ENCODE measurements at regions not wholly inside any gene's neighbourhood (a gene's known extent, or its start where the extent isn't known, plus 50 kb on each side); places are given as distances from the start of the nearest gene placed in this dataset.

GRCh38 chr5:81820863-81821262, 70.0 kb upstream of the SSBP2 start:
- peaks cover 9% of the 10 kb centered on the region for H3K9me3 Mint-ChIP-seq
- peaks cover 2% of the 10 kb centered on the region; the same call in 1 of the 2 replicates for H3K27me3 Mint-ChIP-seq (ENCODE audit: low read depth)
- H3K27ac Mint-ChIP-seq = no peak overlapping the region
- peaks cover 6% of the 10 kb centered on the region for H3K4me1 Mint-ChIP-seq
- CTCF ChIA-PET = interaction anchor here (0.6 kb wide), 1 partner anchor 18 kb away, joined by 3 read pairs; no protein-coding TSS in a partner anchor
- no peak overlapping the region for H3K4me3 Mint-ChIP-seq
- POLR2A ChIA-PET = no interaction called here
- ATAC-seq (no peak), DNase-seq (ENCODE audit: low spot score) (no peak)
- H3K36me3 Mint-ChIP-seq = peaks cover 4% of the 10 kb centered on the region; the same call in 1 of the 2 replicates
- TF ChIP-seq ATF1 (CRISPR knock-in tag; IDR thresholded peaks at IDR 0.05) = no peak

DNA sequence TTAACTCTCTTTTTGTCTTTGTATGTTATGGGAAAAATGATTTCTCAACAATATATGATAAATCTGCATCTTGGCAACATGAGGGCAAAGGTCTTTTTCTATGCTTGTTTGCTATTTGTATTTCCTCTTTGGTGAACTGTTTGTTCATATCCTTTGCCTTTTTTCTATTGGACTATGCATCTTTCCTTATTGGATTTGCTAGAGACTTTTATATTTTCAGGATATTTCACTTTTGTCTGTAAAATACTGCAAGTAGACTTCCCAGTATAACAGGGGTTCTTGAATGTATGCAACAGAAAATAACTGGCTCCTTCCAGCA, 69.4 kb upstream of the SSBP2 start:
- Mint-ChIP-seq H3K36me3 (peaks cover 4% of the 10 kb centered on the region; the same call in 1 of the 2 replicates), H3K27ac (no peak overlapping the region), H3K4me3 (no peak overlapping the region), H3K27me3 (ENCODE audit: low read depth) (peaks cover 2% of the 10 kb centered on the region; the same call in 1 of the 2 replicates), H3K9me3 (peaks cover 9% of the 10 kb centered on the region), H3K4me1 (peaks cover 6% of the 10 kb centered on the region)
- ChIA-PET POLR2A (no interaction called here), CTCF (no interaction called here)
- TF ChIP-seq SOX15 (CRISPR knock-in tag; IDR thresholded peaks at IDR 0.05) (no peak), KAT7 (CRISPR knock-in tag; IDR thresholded peaks at IDR 0.05; ENCODE audit: borderline replicate concordance) (no peak), IRF2 (CRISPR knock-in tag; IDR thresholded peaks at IDR 0.05; ENCODE audit: borderline replicate concordance, low read depth) (no peak)
- no peak for ATAC-seq
- no peak for DNase-seq (ENCODE audit: low spot score)

DNA sequence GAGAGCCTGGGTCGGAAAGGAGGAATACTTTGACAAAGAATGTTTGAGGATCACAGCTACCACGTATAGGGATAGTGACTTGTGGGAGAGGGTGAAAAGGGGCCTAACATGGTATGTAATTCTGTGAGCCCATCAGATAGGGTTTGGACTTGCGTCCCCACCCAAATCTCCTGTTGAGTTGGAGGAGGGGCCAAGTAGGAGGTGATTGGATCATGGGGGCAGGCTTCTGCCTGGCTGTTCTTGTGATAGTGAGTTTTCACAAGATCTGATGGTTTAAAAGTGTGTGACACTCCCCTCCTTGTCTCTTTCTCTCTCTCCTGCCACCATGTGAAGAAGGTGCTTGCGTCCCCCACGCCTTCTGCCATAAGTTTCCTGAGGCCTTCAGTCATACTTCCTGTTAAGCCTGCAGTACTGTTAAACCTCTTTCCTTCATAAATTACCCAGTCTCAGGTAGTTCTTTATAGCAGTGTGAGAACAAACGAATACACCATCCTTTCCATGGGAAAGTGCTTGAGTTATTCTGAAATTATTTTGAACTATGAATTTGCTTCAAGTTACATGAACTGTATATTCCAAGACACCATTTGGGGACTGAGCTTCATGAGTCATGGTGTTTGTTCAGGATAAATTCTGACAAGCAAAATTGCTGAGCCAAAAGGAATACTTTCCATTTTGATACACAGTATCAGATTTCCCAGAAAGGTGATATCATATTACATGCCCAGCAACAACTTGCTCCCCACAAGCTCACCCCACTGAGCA, 68.8 kb upstream of the SSBP2 start:
- Mint-ChIP-seq H3K27ac (no peak overlapping the region), H3K27me3 (ENCODE audit: low read depth) (peaks cover 2% of the 10 kb centered on the region; the same call in 1 of the 2 replicates), H3K4me1 (peaks cover 6% of the 10 kb centered on the region), H3K9me3 (peaks cover 9% of the 10 kb centered on the region), H3K36me3 (peaks cover 4% of the 10 kb centered on the region; the same call in 1 of the 2 replicates), H3K4me3 (no peak overlapping the region)
- DNase-seq (ENCODE audit: low spot score) = no peak
- ChIA-PET POLR2A (no interaction called here), CTCF (no interaction called here)
- no peak for ATAC-seq
- TF ChIP-seq TCF7 (CRISPR knock-in tag; IDR thresholded peaks at IDR 0.05; ENCODE audit: low read depth) (no peak), ZNF281 (CRISPR knock-in tag; IDR thresholded peaks at IDR 0.05) (no peak), E2F1 (CRISPR knock-in tag; IDR thresholded peaks at IDR 0.05) (no peak), ZNF317 (CRISPR knock-in tag; IDR thresholded peaks at IDR 0.05; ENCODE audit: borderline replicate concordance, low read depth) (no peak), EMX1 (CRISPR knock-in tag; IDR thresholded peaks at IDR 0.05) (no peak), NFE2L1 (CRISPR knock-in tag; IDR thresholded peaks at IDR 0.05) (no peak), TP53 (CRISPR knock-in tag; IDR thresholded peaks at IDR 0.05) (no peak), NFYB (CRISPR knock-in tag; conservative IDR thresholded peaks at IDR 0.05; ENCODE audit: low read depth) (no peak), CREM (CRISPR knock-in tag; IDR thresholded peaks at IDR 0.05) (no peak), ZNF671 (CRISPR knock-in tag; IDR thresholded peaks at IDR 0.05) (no peak)
- TF ChIP-seq, protein P1, sequence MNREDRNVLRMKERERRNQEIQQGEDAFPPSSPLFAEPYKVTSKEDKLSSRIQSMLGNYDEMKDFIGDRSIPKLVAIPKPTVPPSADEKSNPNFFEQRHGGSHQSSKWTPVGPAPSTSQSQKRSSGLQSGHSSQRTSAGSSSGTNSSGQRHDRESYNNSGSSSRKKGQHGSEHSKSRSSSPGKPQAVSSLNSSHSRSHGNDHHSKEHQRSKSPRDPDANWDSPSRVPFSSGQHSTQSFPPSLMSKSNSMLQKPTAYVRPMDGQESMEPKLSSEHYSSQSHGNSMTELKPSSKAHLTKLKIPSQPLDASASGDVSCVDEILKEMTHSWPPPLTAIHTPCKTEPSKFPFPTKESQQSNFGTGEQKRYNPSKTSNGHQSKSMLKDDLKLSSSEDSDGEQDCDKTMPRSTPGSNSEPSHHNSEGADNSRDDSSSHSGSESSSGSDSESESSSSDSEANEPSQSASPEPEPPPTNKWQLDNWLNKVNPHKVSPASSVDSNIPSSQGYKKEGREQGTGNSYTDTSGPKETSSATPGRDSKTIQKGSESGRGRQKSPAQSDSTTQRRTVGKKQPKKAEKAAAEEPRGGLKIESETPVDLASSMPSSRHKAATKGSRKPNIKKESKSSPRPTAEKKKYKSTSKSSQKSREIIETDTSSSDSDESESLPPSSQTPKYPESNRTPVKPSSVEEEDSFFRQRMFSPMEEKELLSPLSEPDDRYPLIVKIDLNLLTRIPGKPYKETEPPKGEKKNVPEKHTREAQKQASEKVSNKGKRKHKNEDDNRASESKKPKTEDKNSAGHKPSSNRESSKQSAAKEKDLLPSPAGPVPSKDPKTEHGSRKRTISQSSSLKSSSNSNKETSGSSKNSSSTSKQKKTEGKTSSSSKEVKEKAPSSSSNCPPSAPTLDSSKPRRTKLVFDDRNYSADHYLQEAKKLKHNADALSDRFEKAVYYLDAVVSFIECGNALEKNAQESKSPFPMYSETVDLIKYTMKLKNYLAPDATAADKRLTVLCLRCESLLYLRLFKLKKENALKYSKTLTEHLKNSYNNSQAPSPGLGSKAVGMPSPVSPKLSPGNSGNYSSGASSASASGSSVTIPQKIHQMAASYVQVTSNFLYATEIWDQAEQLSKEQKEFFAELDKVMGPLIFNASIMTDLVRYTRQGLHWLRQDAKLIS (CRISPR knock-in tag; IDR thresholded peaks at IDR 0.05; ENCODE audit: borderline replicate concordance) = no peak
- TF ChIP-seq, protein P2, sequence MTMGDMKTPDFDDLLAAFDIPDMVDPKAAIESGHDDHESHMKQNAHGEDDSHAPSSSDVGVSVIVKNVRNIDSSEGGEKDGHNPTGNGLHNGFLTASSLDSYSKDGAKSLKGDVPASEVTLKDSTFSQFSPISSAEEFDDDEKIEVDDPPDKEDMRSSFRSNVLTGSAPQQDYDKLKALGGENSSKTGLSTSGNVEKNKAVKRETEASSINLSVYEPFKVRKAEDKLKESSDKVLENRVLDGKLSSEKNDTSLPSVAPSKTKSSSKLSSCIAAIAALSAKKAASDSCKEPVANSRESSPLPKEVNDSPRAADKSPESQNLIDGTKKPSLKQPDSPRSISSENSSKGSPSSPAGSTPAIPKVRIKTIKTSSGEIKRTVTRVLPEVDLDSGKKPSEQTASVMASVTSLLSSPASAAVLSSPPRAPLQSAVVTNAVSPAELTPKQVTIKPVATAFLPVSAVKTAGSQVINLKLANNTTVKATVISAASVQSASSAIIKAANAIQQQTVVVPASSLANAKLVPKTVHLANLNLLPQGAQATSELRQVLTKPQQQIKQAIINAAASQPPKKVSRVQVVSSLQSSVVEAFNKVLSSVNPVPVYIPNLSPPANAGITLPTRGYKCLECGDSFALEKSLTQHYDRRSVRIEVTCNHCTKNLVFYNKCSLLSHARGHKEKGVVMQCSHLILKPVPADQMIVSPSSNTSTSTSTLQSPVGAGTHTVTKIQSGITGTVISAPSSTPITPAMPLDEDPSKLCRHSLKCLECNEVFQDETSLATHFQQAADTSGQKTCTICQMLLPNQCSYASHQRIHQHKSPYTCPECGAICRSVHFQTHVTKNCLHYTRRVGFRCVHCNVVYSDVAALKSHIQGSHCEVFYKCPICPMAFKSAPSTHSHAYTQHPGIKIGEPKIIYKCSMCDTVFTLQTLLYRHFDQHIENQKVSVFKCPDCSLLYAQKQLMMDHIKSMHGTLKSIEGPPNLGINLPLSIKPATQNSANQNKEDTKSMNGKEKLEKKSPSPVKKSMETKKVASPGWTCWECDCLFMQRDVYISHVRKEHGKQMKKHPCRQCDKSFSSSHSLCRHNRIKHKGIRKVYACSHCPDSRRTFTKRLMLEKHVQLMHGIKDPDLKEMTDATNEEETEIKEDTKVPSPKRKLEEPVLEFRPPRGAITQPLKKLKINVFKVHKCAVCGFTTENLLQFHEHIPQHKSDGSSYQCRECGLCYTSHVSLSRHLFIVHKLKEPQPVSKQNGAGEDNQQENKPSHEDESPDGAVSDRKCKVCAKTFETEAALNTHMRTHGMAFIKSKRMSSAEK (CRISPR knock-in tag; IDR thresholded peaks at IDR 0.05; ENCODE audit: borderline replicate concordance) = no peak
- TF ChIP-seq, protein P3, sequence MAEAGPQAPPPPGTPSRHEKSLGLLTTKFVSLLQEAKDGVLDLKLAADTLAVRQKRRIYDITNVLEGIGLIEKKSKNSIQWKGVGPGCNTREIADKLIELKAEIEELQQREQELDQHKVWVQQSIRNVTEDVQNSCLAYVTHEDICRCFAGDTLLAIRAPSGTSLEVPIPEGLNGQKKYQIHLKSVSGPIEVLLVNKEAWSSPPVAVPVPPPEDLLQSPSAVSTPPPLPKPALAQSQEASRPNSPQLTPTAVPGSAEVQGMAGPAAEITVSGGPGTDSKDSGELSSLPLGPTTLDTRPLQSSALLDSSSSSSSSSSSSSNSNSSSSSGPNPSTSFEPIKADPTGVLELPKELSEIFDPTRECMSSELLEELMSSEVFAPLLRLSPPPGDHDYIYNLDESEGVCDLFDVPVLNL (CRISPR knock-in tag; IDR thresholded peaks at IDR 0.05; ENCODE audit: borderline replicate concordance, low read depth) = no peak

All from WTC11 (cell line).